GM19328 (cell line): ENCODE measurements at regions not wholly inside any gene's neighbourhood (a gene's known extent, or its start where the extent isn't known, plus 50 kb on each side); places are given as distances from the start of the nearest gene placed in this dataset.

Experiments used
- ATAC-seq: cut with Tn5 transposase; IDR thresholded peaks from one replicate; pipeline ENCODE4 v1.9.1; 2021; ENCODE audit warnings: mild to moderate bottlenecking, moderate library complexity; ENCODE audit not compliant: unreplicated experiment

- ATAC-seq, result no peak
Measured at GRCh38 chr20:10986586-10986985, 312.8 kb upstream of the JAG1 start.

GRCh38 chr20:10987651-10988383 is 314.0 kb upstream of the JAG1 start:
- ATAC-seq, result no peak

GRCh38 chr20:10990625-10991382 is 317.0 kb upstream of the JAG1 start:
- no peak for ATAC-seq

GRCh38 chr20:10992731-10993130 is 318.9 kb upstream of the JAG1 start:
- no peak for ATAC-seq

GRCh38 chr20:10994991-10995700 is 321.3 kb upstream of the JAG1 start:
- ATAC-seq, result no peak

- no peak for ATAC-seq
Measured at GRCh38 chr20:10998476-10998875, 324.7 kb upstream of the JAG1 start.

GRCh38 chr20:11000416-11000815 is 326.6 kb upstream of the JAG1 start:
- ATAC-seq, result no peak

- no peak for ATAC-seq
Measured at GRCh38 chr20:11001302-11001701, 327.5 kb upstream of the JAG1 start.

GRCh38 chr20:11001764-11002540 is 328.2 kb upstream of the JAG1 start:
- no peak for ATAC-seq

GRCh38 chr20:11003341-11003740 is 329.5 kb upstream of the JAG1 start:
- ATAC-seq, result no peak

- no peak for ATAC-seq
Measured at GRCh38 chr20:11008444-11009033, 334.7 kb upstream of the JAG1 start.

GRCh38 chr20:11011653-11012052 is 337.9 kb upstream of the JAG1 start:
- ATAC-seq, result no peak

GRCh38 chr20:11012975-11013374 is 339.2 kb upstream of the JAG1 start:
- ATAC-seq, result no peak

- ATAC-seq, result no peak
Measured at GRCh38 chr20:11013801-11014200, 340.0 kb upstream of the JAG1 start.

- ATAC-seq, result no peak
Measured at GRCh38 chr20:11015440-11015839, 341.6 kb upstream of the JAG1 start.

GRCh38 chr20:11017446-11017845 is 343.6 kb upstream of the JAG1 start:
- ATAC-seq, result no peak

- ATAC-seq, result no peak
Measured at GRCh38 chr20:11018668-11019170, 344.9 kb upstream of the JAG1 start.

- no peak for ATAC-seq
Measured at GRCh38 chr20:11020712-11021111, 346.9 kb upstream of the JAG1 start.

- no peak for ATAC-seq
Measured at GRCh38 chr20:11027224-11027623, 353.4 kb upstream of the JAG1 start.

GRCh38 chr20:11030351-11030750 is 356.6 kb upstream of the JAG1 start:
- ATAC-seq, result no peak
